Prostate gland (tissue), 2 donors: ENCODE measurements at regions not wholly inside any gene's neighbourhood (a gene's known extent, or its start where the extent isn't known, plus 50 kb on each side); places are given as distances from the start of the nearest gene placed in this dataset.

Experiments
- DNase-seq: peaks from one replicate; pipeline ENCODE4 v3.0.0-alpha.2; 2019; ENCODE audit warnings: low spot score
- H3K27ac ChIP-seq, 2 donors: fragments of 200-600 bp; sonication (generic); 2 replicates each; pipeline ENCODE4 v1.5.1; 2017 to 2019
- H3K27me3 ChIP-seq: fragments of 200-600 bp; sonication (generic); replicated peaks from 2 replicates; pipeline ENCODE4 v1.5.1; 2019; ENCODE audit not compliant: insufficient read depth
- H3K36me3 ChIP-seq, 2 donors: fragments of 200-600 bp; sonication (generic); 1 replicate in 1 of 2; 2 replicates in 1 of 2; pipeline versions ENCODE4 v1.5.1 to v1.8.1; 2017 to 2019
- H3K4me1 ChIP-seq: fragments of 200-600 bp; sonication (generic); replicated peaks from 2 replicates; pipeline ENCODE4 v1.5.1; 2019
- H3K4me3 ChIP-seq, 2 donors: fragments of 200-600 bp; sonication (generic); 2 replicates each; pipeline ENCODE4 v1.5.1; 2017 to 2019
- H3K9me3 ChIP-seq: fragments of 200-600 bp; sonication (generic); 2 replicates; pipeline ENCODE4 v1.5.1; 2017
- POLR2A ChIP-seq: fragments of 450-650 bp; IDR thresholded peaks from one replicate; pipeline ENCODE4 v1.6.1; 2016; ENCODE audit warnings: antibody characterized with exemption, mild to moderate bottlenecking
- POLR2AphosphoS5 ChIP-seq: sonication (generic); formaldehyde crosslinking; IDR thresholded peaks from one replicate; pipeline ENCODE4 v1.6.1; 2017; ENCODE audit warnings: antibody characterized with exemption
- WGBS: methylation state at CpG from one replicate; pipeline ENCODE4 v1.1.5; 2018; 5-methylcytosine and 5-hydroxymethylcytosine counted together
- intact Hi-C: fragments of 100-400 bp; cut with DNase I; formaldehyde crosslinking; loops from one replicate; pipeline ENCODE4 v1.14.2; 2022
- TF ChIP-seq, protein P1 (sequence below), 4 experiments: fragments of 200-600 bp in 2 of 4; fragments of 450-650 bp in 2 of 4; sonication (generic) in 2 of 4; IDR thresholded peaks; 1 replicate in 3 of 4; 2 replicates in 1 of 4; pipeline ENCODE4 v1.5.1; 2016 to 2019; ENCODE audit warnings: antibody characterized with exemption in 4 of 4, mild to moderate bottlenecking in 2 of 4, moderate library complexity in 2 of 4

DNA sequence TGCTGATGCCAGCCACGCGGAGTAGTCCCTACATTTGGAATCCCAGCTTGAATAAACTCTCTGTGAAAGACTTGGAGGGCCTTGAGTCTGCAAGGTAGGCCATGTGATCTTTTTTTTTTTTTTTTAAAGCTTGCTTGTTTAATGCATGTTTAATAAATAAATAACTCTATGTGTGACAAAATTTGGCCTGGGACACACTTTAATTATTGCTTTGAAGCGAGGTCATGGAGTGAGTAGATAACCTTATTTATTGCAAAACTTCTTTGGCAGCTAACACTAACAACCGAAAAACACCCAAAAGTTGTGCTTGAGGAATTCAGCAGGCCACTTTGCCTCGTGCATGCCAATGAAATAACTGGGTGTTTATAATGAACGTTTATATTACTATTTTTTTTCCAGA lies 382.2 kb downstream of the FLRT2 start:
- Histone ChIP-seq H3K9me3 (no peaks in the 10 kb centered on the region), H3K27me3 (no peaks in the 10 kb centered on the region), H3K4me3 (no peak overlapping the region), H3K4me1 (no peaks in the 10 kb centered on the region), H3K27ac (no peak overlapping the region), H3K36me3 (no peaks in the 10 kb centered on the region)
- WGBS = 85% methylated on average over 6 of the region's 6 CpGs
- no peak for DNase-seq
- intact Hi-C loops = no loop called here
- TF ChIP-seq, protein P1, sequence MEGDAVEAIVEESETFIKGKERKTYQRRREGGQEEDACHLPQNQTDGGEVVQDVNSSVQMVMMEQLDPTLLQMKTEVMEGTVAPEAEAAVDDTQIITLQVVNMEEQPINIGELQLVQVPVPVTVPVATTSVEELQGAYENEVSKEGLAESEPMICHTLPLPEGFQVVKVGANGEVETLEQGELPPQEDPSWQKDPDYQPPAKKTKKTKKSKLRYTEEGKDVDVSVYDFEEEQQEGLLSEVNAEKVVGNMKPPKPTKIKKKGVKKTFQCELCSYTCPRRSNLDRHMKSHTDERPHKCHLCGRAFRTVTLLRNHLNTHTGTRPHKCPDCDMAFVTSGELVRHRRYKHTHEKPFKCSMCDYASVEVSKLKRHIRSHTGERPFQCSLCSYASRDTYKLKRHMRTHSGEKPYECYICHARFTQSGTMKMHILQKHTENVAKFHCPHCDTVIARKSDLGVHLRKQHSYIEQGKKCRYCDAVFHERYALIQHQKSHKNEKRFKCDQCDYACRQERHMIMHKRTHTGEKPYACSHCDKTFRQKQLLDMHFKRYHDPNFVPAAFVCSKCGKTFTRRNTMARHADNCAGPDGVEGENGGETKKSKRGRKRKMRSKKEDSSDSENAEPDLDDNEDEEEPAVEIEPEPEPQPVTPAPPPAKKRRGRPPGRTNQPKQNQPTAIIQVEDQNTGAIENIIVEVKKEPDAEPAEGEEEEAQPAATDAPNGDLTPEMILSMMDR (IDR thresholded peaks at IDR 0.05) = no peak
- TF ChIP-seq POLR2A = no peak
- TF ChIP-seq POLR2AphosphoS5 = no peak

DNA sequence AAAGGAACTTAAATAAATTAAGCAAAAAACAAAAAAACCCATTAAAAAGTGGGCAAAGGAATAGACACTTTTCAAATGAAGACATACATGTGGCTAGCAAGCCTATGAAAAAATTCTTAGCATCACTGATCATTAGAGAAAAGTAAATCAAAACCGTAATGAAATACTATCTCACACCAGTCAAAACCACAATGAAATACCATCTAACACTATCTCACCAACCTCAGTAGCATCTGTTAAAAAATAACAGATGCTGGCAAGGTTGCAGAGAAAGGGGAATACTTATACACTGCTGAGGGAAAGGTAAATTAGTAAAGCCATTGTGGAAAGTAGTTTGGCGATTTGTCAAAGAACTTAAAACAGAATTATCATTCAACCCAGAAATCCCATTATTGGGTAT lies 381.1 kb downstream of the FLRT2 start:
- intact Hi-C loops = no loop called here
- Histone ChIP-seq H3K4me1 (no peaks in the 10 kb centered on the region), H3K27me3 (no peaks in the 10 kb centered on the region), H3K9me3 (no peaks in the 10 kb centered on the region), H3K36me3 (no peaks in the 10 kb centered on the region), H3K4me3 (no peak overlapping the region), H3K27ac (no peak overlapping the region)
- WGBS = 92% methylated on average over 2 of the region's 2 CpGs
- no peak for TF ChIP-seq POLR2A
- TF ChIP-seq POLR2AphosphoS5 = no peak
- TF ChIP-seq, protein P1 (IDR thresholded peaks at IDR 0.05) = no peak
- DNase-seq = no peak

DNA sequence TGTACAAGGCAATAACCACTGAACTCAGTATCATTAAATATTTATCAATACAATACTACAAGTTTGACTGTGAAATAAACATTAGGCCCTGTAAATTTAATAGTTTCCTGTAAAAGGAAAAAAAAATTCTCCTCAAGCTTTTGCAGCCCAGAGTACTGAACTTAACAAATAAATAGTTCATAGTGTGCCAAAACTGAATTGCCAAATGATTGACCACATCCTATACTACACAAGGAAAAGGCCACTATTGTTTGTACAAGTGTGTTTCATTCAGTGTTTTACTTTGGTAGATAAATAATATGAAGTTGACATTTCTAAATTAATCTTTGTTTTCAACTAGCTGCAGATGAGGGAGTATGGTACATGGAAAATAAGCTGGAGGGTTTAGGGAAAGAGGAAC lies 379.6 kb downstream of the FLRT2 start:
- H3K4me3 ChIP-seq = no peak overlapping the region
- H3K4me1 ChIP-seq = no peaks in the 10 kb centered on the region
- no peaks in the 10 kb centered on the region for H3K27me3 ChIP-seq
- DNase-seq = no peak
- H3K36me3 ChIP-seq = no peaks in the 10 kb centered on the region
- H3K27ac ChIP-seq = no peak overlapping the region
- intact Hi-C loops = no loop called here
- no peaks in the 10 kb centered on the region for H3K9me3 ChIP-seq
- TF ChIP-seq POLR2AphosphoS5 = no peak
- no peak for TF ChIP-seq POLR2A
- TF ChIP-seq, protein P1 (IDR thresholded peaks at IDR 0.05) = no peak

DNA sequence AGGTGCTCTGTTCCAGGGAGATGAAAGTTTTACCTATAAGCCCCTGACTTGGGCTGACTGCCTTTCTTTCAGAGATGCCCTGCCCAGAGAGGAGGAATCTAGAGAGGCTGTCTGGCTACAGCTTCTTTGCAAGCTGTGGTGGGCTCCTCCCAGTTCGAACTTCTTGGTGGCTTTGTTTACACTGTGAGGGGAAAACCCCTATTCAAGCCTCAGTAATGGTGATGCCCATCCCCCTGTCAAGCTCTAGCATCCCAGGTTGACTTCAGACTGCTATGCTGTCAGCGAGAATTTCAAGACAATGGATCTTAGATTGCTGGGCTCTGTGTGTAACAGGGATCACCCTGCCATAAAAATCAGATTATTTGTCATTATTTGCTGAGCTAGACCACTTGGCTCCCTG lies 377.6 kb downstream of the FLRT2 start:
- intact Hi-C loops = no loop called here
- H3K9me3 ChIP-seq = no peaks in the 10 kb centered on the region
- no peak overlapping the region for H3K27ac ChIP-seq
- H3K36me3 ChIP-seq = no peaks in the 10 kb centered on the region
- TF ChIP-seq POLR2AphosphoS5 (no peak), POLR2A (no peak)
- TF ChIP-seq, protein P1 (IDR thresholded peaks at IDR 0.05) = no peak
- DNase-seq = no peak
- 63% methylated on average over 2 of the region's 2 CpGs for WGBS
- H3K27me3 ChIP-seq = no peaks in the 10 kb centered on the region
- no peak overlapping the region for H3K4me3 ChIP-seq
- H3K4me1 ChIP-seq = no peaks in the 10 kb centered on the region

DNA sequence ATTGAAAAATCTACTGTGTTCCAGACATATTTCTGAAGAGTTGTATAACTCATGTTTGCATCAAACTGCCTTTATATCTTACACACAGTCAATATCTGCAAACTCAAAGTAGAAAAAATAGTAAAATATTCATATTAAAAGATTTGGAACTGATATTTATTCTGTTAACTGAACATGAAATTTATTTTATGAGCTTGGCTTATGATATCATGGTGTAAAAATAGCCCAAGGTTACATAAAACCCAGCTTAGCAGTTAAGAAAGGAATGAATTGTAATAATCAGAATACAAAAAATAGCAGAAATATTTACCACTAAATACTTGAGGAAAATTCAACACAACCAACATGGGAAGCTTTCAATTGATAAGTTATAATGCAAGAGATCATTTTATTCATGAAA lies 367.9 kb downstream of the FLRT2 start:
- H3K27me3 ChIP-seq = no peaks in the 10 kb centered on the region
- H3K9me3 ChIP-seq = no peaks in the 10 kb centered on the region
- no peak overlapping the region for H3K27ac ChIP-seq
- TF ChIP-seq POLR2A (no peak), POLR2AphosphoS5 (no peak)
- TF ChIP-seq, protein P1 (IDR thresholded peaks at IDR 0.05) = no peak
- no peak overlapping the region for H3K4me3 ChIP-seq
- no peaks in the 10 kb centered on the region for H3K36me3 ChIP-seq
- intact Hi-C loops = no loop called here
- DNase-seq = no peak
- no peaks in the 10 kb centered on the region for H3K4me1 ChIP-seq
